ENCODE measurements at regions not wholly inside any gene's neighbourhood (a gene's known extent, or its start where the extent isn't known, plus 50 kb on each side); places are given as distances from the start of the nearest gene placed in this dataset.

GRCh38 chr3:190194506-190194905 is 73.8 kb upstream of the P3H2 start:
- H3K4me3 ChIP-seq (replicated peaks; ENCODE audit: low read depth, low read length) = no peak overlapping the region
- no peak for DNase-seq (ENCODE audit: low read depth)
- TF ChIP-seq CTCF (IDR thresholded peaks at IDR 0.05; ENCODE audit: low read length, missing control alignments) = no peak

DNA sequence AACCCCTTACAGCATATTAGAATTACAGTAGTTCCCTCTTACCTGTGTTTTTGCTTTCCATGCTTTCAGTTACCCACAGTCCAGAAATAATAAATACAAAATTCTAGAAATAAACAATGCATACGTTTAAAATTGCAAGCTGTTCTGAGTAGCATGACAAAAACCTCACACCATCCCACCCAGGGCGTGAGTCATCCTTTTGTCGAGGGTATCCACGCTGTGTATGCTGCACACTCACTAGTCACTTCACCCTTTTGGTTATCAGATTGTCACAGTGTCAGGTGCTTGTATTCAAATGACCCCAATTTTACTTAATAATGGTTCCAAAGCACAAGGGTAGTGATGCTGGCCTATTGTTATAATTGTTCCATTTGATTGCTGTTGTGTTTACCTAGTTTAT is 72.5 kb upstream of the P3H2 start:
- H3K4me3 ChIP-seq (replicated peaks; ENCODE audit: low read depth, low read length) = no peak overlapping the region
- no peak for DNase-seq (ENCODE audit: low read depth)
- TF ChIP-seq CTCF (IDR thresholded peaks at IDR 0.05; ENCODE audit: low read length, missing control alignments) = no peak

GRCh38 chr3:190192739-190193138 is 72.0 kb upstream of the P3H2 start:
- no peak for TF ChIP-seq CTCF (IDR thresholded peaks at IDR 0.05; ENCODE audit: low read length, missing control alignments)
- DNase-seq (ENCODE audit: low read depth) = no peak
- H3K4me3 ChIP-seq (replicated peaks; ENCODE audit: low read depth, low read length) = no peak overlapping the region

GRCh38 chr3:190192087-190192486 is 71.4 kb upstream of the P3H2 start:
- no peak for TF ChIP-seq CTCF (IDR thresholded peaks at IDR 0.05; ENCODE audit: low read length, missing control alignments)
- no peak for DNase-seq (ENCODE audit: low read depth)
- H3K4me3 ChIP-seq (replicated peaks; ENCODE audit: low read depth, low read length) = no peak overlapping the region

DNA sequence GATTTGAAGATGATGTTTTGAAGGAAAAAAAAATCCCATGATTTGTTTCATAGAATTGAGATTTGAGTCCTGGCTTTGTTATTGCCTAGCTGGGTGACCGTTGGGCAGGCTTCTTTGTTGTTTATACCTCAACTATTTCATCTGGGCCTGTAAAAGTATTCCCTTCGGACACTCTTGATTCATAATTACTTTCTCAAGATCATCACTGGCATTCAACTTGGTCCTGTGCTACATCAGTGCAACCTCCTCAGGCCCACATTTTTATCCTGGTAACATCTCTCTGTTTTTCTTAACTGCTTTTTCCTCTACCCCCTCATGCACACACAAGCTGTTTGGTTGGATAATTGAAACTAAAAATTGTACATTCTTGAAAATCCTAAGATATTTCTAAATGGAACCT is 67.5 kb upstream of the P3H2 start:
- no peak overlapping the region for H3K4me3 ChIP-seq (replicated peaks; ENCODE audit: low read depth, low read length)
- no peak for DNase-seq (ENCODE audit: low read depth)
- TF ChIP-seq CTCF (IDR thresholded peaks at IDR 0.05; ENCODE audit: low read length, missing control alignments) = no peak

- TF ChIP-seq CTCF (IDR thresholded peaks at IDR 0.05; ENCODE audit: low read length, missing control alignments) = no peak
- no peak overlapping the region for H3K4me3 ChIP-seq (replicated peaks; ENCODE audit: low read depth, low read length)
- DNase-seq (ENCODE audit: low read depth) = peak; percentile 86
These were observed 62.4 kb upstream of the P3H2 start for GRCh38 chr3:190183121-190183520.

GRCh38 chr3:190182418-190183043 is 61.8 kb upstream of the P3H2 start:
- no peak overlapping the region for H3K4me3 ChIP-seq (replicated peaks; ENCODE audit: low read depth, low read length)
- DNase-seq (ENCODE audit: low read depth) = no peak

More at GRCh38 chr3:190182418-190183043, 61.8 kb upstream of the P3H2 start:
- no peak for TF ChIP-seq CTCF (IDR thresholded peaks at IDR 0.05; ENCODE audit: low read length, missing control alignments)

Measured in fibroblast of pulmonary artery (primary cell).